ENCODE measurements at regions not wholly inside any gene's neighbourhood (a gene's known extent, or its start where the extent isn't known, plus 50 kb on each side); places are given as distances from the start of the nearest gene placed in this dataset.

DNA sequence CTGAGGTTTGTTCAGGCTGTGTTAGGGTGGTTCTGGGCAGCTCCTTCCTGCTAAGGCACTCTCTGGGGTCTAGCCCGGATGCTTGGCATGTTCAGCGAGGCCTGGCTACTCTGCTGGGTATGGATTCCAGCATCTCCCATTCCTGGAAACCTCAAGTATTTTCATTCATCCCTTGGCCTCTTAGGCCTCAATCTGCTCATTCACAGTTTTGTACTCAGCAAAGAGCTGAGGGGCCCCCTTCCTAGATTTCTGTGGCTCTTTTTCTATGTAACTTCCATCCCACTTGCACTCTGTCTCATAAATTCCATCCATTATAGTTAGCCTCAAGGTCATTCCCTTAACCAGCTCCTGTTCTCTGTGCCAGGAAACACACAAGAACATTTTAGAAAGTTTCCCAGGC lies 798.8 kb upstream of the HS6ST1 start:
- H3K4me1 ChIP-seq = no peaks in the 10 kb centered on the region
- H3K9me3 ChIP-seq = no peaks in the 10 kb centered on the region
- H3K27ac ChIP-seq = no peak overlapping the region
- no peaks in the 10 kb centered on the region for H3K27me3 ChIP-seq
- H3K36me3 ChIP-seq = no peaks in the 10 kb centered on the region
- no peak for DNase-seq
- TF ChIP-seq POLR2A (IDR thresholded peaks at IDR 0.05) (no peak), CTCF (IDR thresholded peaks at IDR 0.05) (no peak)
- H3K4me3 ChIP-seq = no peak overlapping the region

GRCh38 chr2:129118296-129118695 lies 799.6 kb upstream of the HS6ST1 start:
- no peak overlapping the region for H3K27ac ChIP-seq

DNA sequence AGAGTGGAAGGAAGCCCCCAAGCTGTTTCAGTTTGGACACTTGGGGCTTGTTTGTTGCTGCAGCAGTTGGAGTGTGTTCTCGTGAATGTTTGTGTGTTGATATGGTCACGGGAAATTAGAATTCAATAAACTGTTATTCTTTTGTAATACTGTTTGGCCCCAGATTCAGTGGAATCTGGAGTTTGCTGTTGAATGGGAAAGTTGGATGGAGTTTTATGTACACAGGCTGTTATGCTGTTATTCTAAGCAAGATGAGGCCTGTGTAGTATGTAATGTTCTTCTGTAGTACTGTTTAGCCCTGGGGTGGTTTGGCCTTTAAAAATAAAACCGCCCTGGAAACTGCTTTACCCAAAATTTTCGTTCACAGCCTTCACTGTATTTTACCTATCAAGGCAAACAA lies 810.4 kb upstream of the HS6ST1 start:
- no peaks in the 10 kb centered on the region for H3K36me3 ChIP-seq
- no peak overlapping the region for H3K27ac ChIP-seq
- no peaks in the 10 kb centered on the region for H3K4me1 ChIP-seq
- no peak for TF ChIP-seq CTCF (IDR thresholded peaks at IDR 0.05)
- TF ChIP-seq POLR2A (IDR thresholded peaks at IDR 0.05) = no peak
- H3K27me3 ChIP-seq = no peaks in the 10 kb centered on the region
- no peak overlapping the region for H3K4me3 ChIP-seq
- H3K9me3 ChIP-seq = no peaks in the 10 kb centered on the region
- DNase-seq = no peak

More at GRCh38 chr2:129118296-129118695, 799.6 kb upstream of the HS6ST1 start:
- no peaks in the 10 kb centered on the region for H3K9me3 ChIP-seq
- TF ChIP-seq POLR2A (IDR thresholded peaks at IDR 0.05) (no peak), CTCF (IDR thresholded peaks at IDR 0.05) (no peak)
- H3K4me3 ChIP-seq = no peak overlapping the region
- no peaks in the 10 kb centered on the region for H3K27me3 ChIP-seq
- DNase-seq = no peak
- no peaks in the 10 kb centered on the region for H3K36me3 ChIP-seq
- H3K4me1 ChIP-seq = no peaks in the 10 kb centered on the region

DNA sequence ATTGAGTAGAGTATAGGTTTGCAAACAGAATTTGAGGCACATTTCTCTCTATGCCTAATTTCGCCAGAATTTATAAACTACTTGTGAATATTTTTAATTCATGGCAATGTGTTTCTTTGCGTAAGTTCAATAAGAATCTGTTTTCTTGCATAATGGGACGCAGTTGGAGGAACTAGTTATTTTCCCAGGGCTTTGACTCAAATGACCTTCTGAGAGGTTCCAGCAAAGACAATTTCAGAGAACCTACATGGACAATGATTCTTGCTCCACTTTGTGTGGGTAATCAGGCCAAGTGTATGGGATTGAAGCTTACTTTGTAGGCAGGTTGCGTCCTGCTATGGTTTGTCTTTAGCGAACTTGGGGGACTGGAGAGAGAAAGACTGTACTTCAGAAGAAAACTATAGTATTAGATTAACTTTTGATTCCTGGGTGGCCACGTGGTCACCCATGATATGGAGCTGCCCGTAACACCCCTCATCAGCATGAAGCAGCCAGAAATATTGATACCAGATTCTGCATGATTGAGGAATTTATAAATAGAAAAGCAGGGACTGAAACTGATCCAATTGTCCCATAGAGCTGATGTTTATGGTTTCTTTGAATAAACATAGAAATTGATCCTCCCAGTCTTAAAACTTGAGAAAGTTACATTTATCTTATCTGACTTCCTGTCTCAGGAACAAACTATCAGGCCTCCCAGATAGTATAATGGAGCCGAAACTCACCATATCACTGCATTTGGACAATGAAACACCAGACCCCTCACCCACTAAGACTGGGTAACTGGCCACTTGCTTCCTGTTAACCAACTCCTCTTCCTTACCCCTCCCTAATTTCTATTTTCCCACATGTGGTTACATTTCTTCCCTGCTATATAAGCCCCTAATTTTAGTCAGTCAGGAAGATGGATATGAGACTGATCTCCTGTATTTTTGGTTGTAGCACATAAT lies 815.3 kb upstream of the HS6ST1 start:
- Histone ChIP-seq H3K4me1 (no peaks in the 10 kb centered on the region), H3K27me3 (no peaks in the 10 kb centered on the region), H3K27ac (no peak overlapping the region), H3K9me3 (no peaks in the 10 kb centered on the region), H3K4me3 (no peak overlapping the region), H3K36me3 (no peaks in the 10 kb centered on the region)
- DNase-seq = no peak
- TF ChIP-seq CTCF (IDR thresholded peaks at IDR 0.05) = no peak
- no peak for TF ChIP-seq POLR2A (IDR thresholded peaks at IDR 0.05)

DNA sequence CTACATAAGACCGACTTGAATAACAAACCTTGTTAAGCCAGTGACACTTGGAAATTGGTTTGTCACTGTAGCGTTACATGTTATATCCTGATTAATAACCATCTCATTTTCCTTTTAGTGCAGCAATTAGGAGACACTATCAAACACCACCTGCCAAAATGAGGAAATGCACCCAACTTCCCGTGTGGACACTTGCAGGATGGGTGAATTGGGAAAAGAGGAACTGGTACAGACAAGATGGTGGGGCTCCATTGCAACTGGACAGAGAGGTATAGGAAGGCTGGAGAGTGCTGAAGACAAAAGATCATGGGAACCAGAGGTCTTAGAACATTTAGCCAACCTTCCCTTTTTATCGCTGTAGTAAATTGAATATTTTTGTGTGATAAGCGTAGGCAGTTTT lies 816.3 kb upstream of the HS6ST1 start:
- Histone ChIP-seq H3K27me3 (no peaks in the 10 kb centered on the region), H3K9me3 (no peaks in the 10 kb centered on the region), H3K36me3 (no peaks in the 10 kb centered on the region), H3K27ac (no peak overlapping the region), H3K4me3 (no peak overlapping the region), H3K4me1 (no peaks in the 10 kb centered on the region)
- TF ChIP-seq POLR2A (IDR thresholded peaks at IDR 0.05) = no peak
- TF ChIP-seq CTCF (IDR thresholded peaks at IDR 0.05) = no peak
- no peak for DNase-seq

Data from Peyer's patch (tissue), 4 donors.